ENCODE measurements at regions not wholly inside any gene's neighbourhood (a gene's known extent, or its start where the extent isn't known, plus 50 kb on each side); places are given as distances from the start of the nearest gene placed in this dataset.

GRCh38 chr7:155921086-155921803, 109.0 kb upstream of the SHH start:
- Histone ChIP-seq H3K4me3 (ENCODE audit: low read length) (no peak overlapping the region), H3K4me1 (ENCODE audit: control insufficient read depth, insufficient read depth, low read length) (peaks cover 10% of the 10 kb centered on the region), H3K36me3 (ENCODE audit: control insufficient read depth, insufficient read depth, low read length, severe bottlenecking) (no peaks in the 10 kb centered on the region), H3K9me3 (ENCODE audit: control insufficient read depth, low read length) (no peaks in the 10 kb centered on the region), H3K27me3 (replicated peaks; ENCODE audit: control insufficient read depth, insufficient read depth, low read length) (peaks cover 5% of the 10 kb centered on the region), H3K9ac (ENCODE audit: low read length) (no peak overlapping the region)
- DNase-seq (ENCODE audit: low read depth): no peak

GRCh38 chr7:155920068-155920461, 107.8 kb upstream of the SHH start:
- H3K9me3 ChIP-seq (ENCODE audit: control insufficient read depth, low read length): no peaks in the 10 kb centered on the region
- H3K9ac ChIP-seq (ENCODE audit: low read length): no peak overlapping the region
- H3K27me3 ChIP-seq (replicated peaks; ENCODE audit: control insufficient read depth, insufficient read depth, low read length): peaks cover 6% of the 10 kb centered on the region
- DNase-seq (ENCODE audit: low read depth): no peak
- H3K4me1 ChIP-seq (ENCODE audit: control insufficient read depth, insufficient read depth, low read length): peaks cover 10% of the 10 kb centered on the region
- no peaks in the 10 kb centered on the region for H3K36me3 ChIP-seq (ENCODE audit: control insufficient read depth, insufficient read depth, low read length, severe bottlenecking)
- no peak overlapping the region for H3K4me3 ChIP-seq (ENCODE audit: low read length)

- DNase-seq (ENCODE audit: low read depth): no peak
- H3K9ac ChIP-seq (ENCODE audit: low read length): no peak overlapping the region
- no peak overlapping the region for H3K4me3 ChIP-seq (ENCODE audit: low read length)
- peaks cover 6% of the 10 kb centered on the region for H3K27me3 ChIP-seq (replicated peaks; ENCODE audit: control insufficient read depth, insufficient read depth, low read length)
- H3K4me1 ChIP-seq (ENCODE audit: control insufficient read depth, insufficient read depth, low read length): peaks cover 10% of the 10 kb centered on the region
- no peaks in the 10 kb centered on the region for H3K9me3 ChIP-seq (ENCODE audit: control insufficient read depth, low read length)
- no peaks in the 10 kb centered on the region for H3K36me3 ChIP-seq (ENCODE audit: control insufficient read depth, insufficient read depth, low read length, severe bottlenecking)
Observed at GRCh38 chr7:155919391-155920067, 107.3 kb upstream of the SHH start.

- Histone ChIP-seq H3K36me3 (ENCODE audit: control insufficient read depth, insufficient read depth, low read length, severe bottlenecking) (no peaks in the 10 kb centered on the region), H3K4me1 (ENCODE audit: control insufficient read depth, insufficient read depth, low read length) (peaks cover 10% of the 10 kb centered on the region), H3K27me3 (replicated peaks; ENCODE audit: control insufficient read depth, insufficient read depth, low read length) (peaks cover 6% of the 10 kb centered on the region), H3K9ac (ENCODE audit: low read length) (no peak overlapping the region), H3K9me3 (ENCODE audit: control insufficient read depth, low read length) (no peaks in the 10 kb centered on the region), H3K4me3 (ENCODE audit: low read length) (no peak overlapping the region)
- DNase-seq (ENCODE audit: low read depth): no peak
Observed at GRCh38 chr7:155918720-155919390, 106.6 kb upstream of the SHH start.

- H3K9ac ChIP-seq (ENCODE audit: low read length): no peak overlapping the region
- DNase-seq (ENCODE audit: low read depth): no peak
- H3K9me3 ChIP-seq (ENCODE audit: control insufficient read depth, low read length): peaks cover 1% of the 10 kb centered on the region
Observed at GRCh38 chr7:155917836-155918430, 105.7 kb upstream of the SHH start.

GRCh38 chr7:155916926-155917655, 104.8 kb upstream of the SHH start:
- no peak for DNase-seq (ENCODE audit: low read depth)
- Histone ChIP-seq H3K9me3 (ENCODE audit: control insufficient read depth, low read length) (peaks cover 6% of the 10 kb centered on the region), H3K9ac (ENCODE audit: low read length) (no peak overlapping the region), H3K4me1 (ENCODE audit: control insufficient read depth, insufficient read depth, low read length) (peaks cover 10% of the 10 kb centered on the region), H3K36me3 (ENCODE audit: control insufficient read depth, insufficient read depth, low read length, severe bottlenecking) (no peaks in the 10 kb centered on the region), H3K27me3 (replicated peaks; ENCODE audit: control insufficient read depth, insufficient read depth, low read length) (peaks cover 6% of the 10 kb centered on the region), H3K4me3 (ENCODE audit: low read length) (no peak overlapping the region)

More at GRCh38 chr7:155917836-155918430, 105.7 kb upstream of the SHH start:
- peaks cover 6% of the 10 kb centered on the region for H3K27me3 ChIP-seq (replicated peaks; ENCODE audit: control insufficient read depth, insufficient read depth, low read length)
- H3K4me1 ChIP-seq (ENCODE audit: control insufficient read depth, insufficient read depth, low read length): peaks cover 10% of the 10 kb centered on the region
- H3K4me3 ChIP-seq (ENCODE audit: low read length): no peak overlapping the region
- H3K36me3 ChIP-seq (ENCODE audit: control insufficient read depth, insufficient read depth, low read length, severe bottlenecking): no peaks in the 10 kb centered on the region

GRCh38 chr7:155914341-155914740, 102.1 kb upstream of the SHH start:
- Histone ChIP-seq H3K4me1 (ENCODE audit: control insufficient read depth, insufficient read depth, low read length) (peaks cover 7% of the 10 kb centered on the region), H3K9me3 (ENCODE audit: control insufficient read depth, low read length) (peaks cover 23% of the 10 kb centered on the region), H3K4me3 (ENCODE audit: low read length) (no peak overlapping the region), H3K9ac (ENCODE audit: low read length) (no peak overlapping the region), H3K27me3 (replicated peaks; ENCODE audit: control insufficient read depth, insufficient read depth, low read length) (peaks cover 6% of the 10 kb centered on the region), H3K36me3 (ENCODE audit: control insufficient read depth, insufficient read depth, low read length, severe bottlenecking) (no peaks in the 10 kb centered on the region)
- no peak for DNase-seq (ENCODE audit: low read depth)

- Histone ChIP-seq H3K4me3 (ENCODE audit: low read length) (no peak overlapping the region), H3K27me3 (replicated peaks; ENCODE audit: control insufficient read depth, insufficient read depth, low read length) (peaks cover 6% of the 10 kb centered on the region), H3K4me1 (ENCODE audit: control insufficient read depth, insufficient read depth, low read length) (peaks cover 2% of the 10 kb centered on the region), H3K9me3 (ENCODE audit: control insufficient read depth, low read length) (peaks cover 23% of the 10 kb centered on the region), H3K9ac (ENCODE audit: low read length) (no peak overlapping the region), H3K36me3 (ENCODE audit: control insufficient read depth, insufficient read depth, low read length, severe bottlenecking) (no peaks in the 10 kb centered on the region)
- no peak for DNase-seq (ENCODE audit: low read depth)
Observed at GRCh38 chr7:155913719-155914118, 101.5 kb upstream of the SHH start.

- no peak for DNase-seq (ENCODE audit: low read depth)
- H3K27me3 ChIP-seq (replicated peaks; ENCODE audit: control insufficient read depth, insufficient read depth, low read length): peaks cover 6% of the 10 kb centered on the region
Observed at GRCh38 chr7:155913291-155913690, 101.0 kb upstream of the SHH start.

GRCh38 chr7:155911471-155912105, 99.3 kb upstream of the SHH start:
- no peak for DNase-seq (ENCODE audit: low read depth)
- peaks cover 23% of the 10 kb centered on the region for H3K9me3 ChIP-seq (ENCODE audit: control insufficient read depth, low read length)
- H3K4me3 ChIP-seq (ENCODE audit: low read length): no peak overlapping the region
- no peaks in the 10 kb centered on the region for H3K36me3 ChIP-seq (ENCODE audit: control insufficient read depth, insufficient read depth, low read length, severe bottlenecking)
- H3K4me1 ChIP-seq (ENCODE audit: control insufficient read depth, insufficient read depth, low read length): no peaks in the 10 kb centered on the region
- peaks cover 5% of the 10 kb centered on the region for H3K27me3 ChIP-seq (replicated peaks; ENCODE audit: control insufficient read depth, insufficient read depth, low read length)
- no peak overlapping the region for H3K9ac ChIP-seq (ENCODE audit: low read length)

More at GRCh38 chr7:155913291-155913690, 101.0 kb upstream of the SHH start:
- Histone ChIP-seq H3K9ac (ENCODE audit: low read length) (no peak overlapping the region), H3K4me3 (ENCODE audit: low read length) (no peak overlapping the region), H3K4me1 (ENCODE audit: control insufficient read depth, insufficient read depth, low read length) (no peaks in the 10 kb centered on the region), H3K9me3 (ENCODE audit: control insufficient read depth, low read length) (peaks cover 23% of the 10 kb centered on the region), H3K36me3 (ENCODE audit: control insufficient read depth, insufficient read depth, low read length, severe bottlenecking) (no peaks in the 10 kb centered on the region)

Measured in adipocyte (in vitro differentiated cells).